ENCODE measurements at regions not wholly inside any gene's neighbourhood (a gene's known extent, or its start where the extent isn't known, plus 50 kb on each side); places are given as distances from the start of the nearest gene placed in this dataset.

- no peak for TF ChIP-seq CTCF (IDR thresholded peaks at IDR 0.05 in 2 of 3, conservative IDR thresholded peaks at IDR 0.05 in 1 of 3; ENCODE audit: control insufficient read depth in 2 of 3, extremely low read depth in 1 of 3, insufficient read depth in 1 of 3, low read depth in 3 of 3, low read length in 3 of 3)
- no peak for TF ChIP-seq CBFB (IDR thresholded peaks at IDR 0.05; ENCODE audit: low read depth)
- no peak for TF ChIP-seq PAX5 (IDR thresholded peaks at IDR 0.05; ENCODE audit: borderline replicate concordance, low read depth, low read length)
- no peak for TF ChIP-seq ZBTB33 (IDR thresholded peaks at IDR 0.05)
- TF ChIP-seq HCFC1 (IDR thresholded peaks at IDR 0.05; ENCODE audit: low read length): no peak
- no peak for TF ChIP-seq ZNF687 (IDR thresholded peaks at IDR 0.05)
- TF ChIP-seq ZNF622 (IDR thresholded peaks at IDR 0.05): no peak
- TF ChIP-seq ZNF217 (IDR thresholded peaks at IDR 0.05): no peak
- no peak for TF ChIP-seq NKRF (conservative IDR thresholded peaks at IDR 0.05)
- no peak for TF ChIP-seq RFX5 (IDR thresholded peaks at IDR 0.05; ENCODE audit: low read depth, low read length)
- TF ChIP-seq EP300 (IDR thresholded peaks at IDR 0.05; ENCODE audit: borderline replicate concordance in 1 of 2, control insufficient read depth in 1 of 2, low read depth in 2 of 2, low read length in 2 of 2): no peak
Observed at GRCh38 chr2:66849153-66849755, 414.3 kb downstream of the MEIS1 start (continued).

Measured in GM12878 (cell line).